SHP77 (cell line): ENCODE measurements at regions not wholly inside any gene's neighbourhood (a gene's known extent, or its start where the extent isn't known, plus 50 kb on each side); places are given as distances from the start of the nearest gene placed in this dataset.

Source experiments
- DNase-seq, 2 experiments: peaks; one replicate each; lab custom pipeline; 2025; lab: John Stamatoyannopoulos, UW

- DNase-seq, result no peak
These were observed 277.2 kb downstream of the EIPR1 start for GRCh38 chr2:3100386-3100785.

GRCh38 chr2:3099860-3100234 is 277.8 kb downstream of the EIPR1 start:
- no peak for DNase-seq

- DNase-seq, result no peak
These were observed 278.3 kb downstream of the EIPR1 start for GRCh38 chr2:3099145-3099859.

GRCh38 chr2:3098231-3098630 is 279.4 kb downstream of the EIPR1 start:
- DNase-seq, result no peak

- DNase-seq, result no peak
These were observed 279.8 kb downstream of the EIPR1 start for GRCh38 chr2:3097804-3098203.

- no peak for DNase-seq
These were observed 282.3 kb downstream of the EIPR1 start for GRCh38 chr2:3094999-3095958.

GRCh38 chr2:3094318-3094717 is 283.3 kb downstream of the EIPR1 start:
- DNase-seq, result no peak

- no peak for DNase-seq
These were observed 285.9 kb downstream of the EIPR1 start for GRCh38 chr2:3091696-3092095.

GRCh38 chr2:3082705-3083104 is 294.9 kb downstream of the EIPR1 start:
- DNase-seq, result no peak

GRCh38 chr2:3079959-3080948 is 297.4 kb downstream of the EIPR1 start:
- DNase-seq, result no peak

- DNase-seq, result no peak
These were observed 298.2 kb downstream of the EIPR1 start for GRCh38 chr2:3079466-3079865.

- DNase-seq, result no peak
These were observed 298.9 kb downstream of the EIPR1 start for GRCh38 chr2:3078684-3079083.

GRCh38 chr2:3076848-3077642 is 300.6 kb downstream of the EIPR1 start:
- DNase-seq, result peak in 1 of 2 experiments; percentile 6

- no peak for DNase-seq
These were observed 301.7 kb downstream of the EIPR1 start for GRCh38 chr2:3075991-3076340.

- no peak for DNase-seq
These were observed 302.2 kb downstream of the EIPR1 start for GRCh38 chr2:3075316-3075990.

GRCh38 chr2:3073704-3074103 is 303.9 kb downstream of the EIPR1 start:
- DNase-seq, result no peak

GRCh38 chr2:3073041-3073595 is 304.5 kb downstream of the EIPR1 start:
- peak in 1 of 2 experiments; percentile 7 for DNase-seq

GRCh38 chr2:3071685-3072263 is 305.8 kb downstream of the EIPR1 start:
- no peak for DNase-seq

- no peak for DNase-seq
These were observed 310.8 kb downstream of the EIPR1 start for GRCh38 chr2:3066831-3067230.

- DNase-seq, result no peak
These were observed 311.7 kb downstream of the EIPR1 start for GRCh38 chr2:3065928-3066327.
